ENCODE measurements at regions not wholly inside any gene's neighbourhood (a gene's known extent, or its start where the extent isn't known, plus 50 kb on each side); places are given as distances from the start of the nearest gene placed in this dataset.

GRCh38 chr3:177563243-177563780 lies 366.0 kb upstream of the TBL1XR1 start:
- no peak for FAIRE-seq
- WGBS, 2 experiments (ENCODE audit: extremely low coverage in 1 of 2, insufficient coverage in 1 of 2, insufficient read length in 1 of 2, insufficient replicate concordance in 2 of 2, low coverage in 1 of 2, low lambda C conversion rate in 2 of 2, missing lambda C conversion rate in 1 of 2), result 100% methylated on average over 3 of the region's 3 CpGs; no CpG with 5 or more reads in 1 of the 2 experiments

More at GRCh38 chr3:177563243-177563780, 366.0 kb upstream of the TBL1XR1 start:
- H3K79me2 ChIP-seq (ENCODE audit: control insufficient read depth in 1 of 2, insufficient read depth in 2 of 2, low read length in 2 of 2), result no peaks in the 10 kb centered on the region
- no peak overlapping the region for H3K18ac ChIP-seq (ENCODE audit: extremely low read depth, low read length)
- H3K9me3 ChIP-seq (ENCODE audit: insufficient read depth in 2 of 2, low read depth in 1 of 2, low read length in 1 of 2), result no peaks in the 10 kb centered on the region
- no peak overlapping the region for H4K91ac ChIP-seq (replicated peaks; ENCODE audit: insufficient read length, low read length)
- H2BK12ac ChIP-seq (ENCODE audit: low read depth, low read length), result no peak overlapping the region
- no peak overlapping the region for H4K8ac ChIP-seq (ENCODE audit: extremely low read depth, insufficient read depth, low read length)
- no peak overlapping the region for H3K4me3 ChIP-seq (ENCODE audit: extremely low read depth in 1 of 4, insufficient read depth in 2 of 4, low read depth in 3 of 4, low read length in 4 of 4)
- peaks cover 0 to 4% (median 0%) of the 10 kb centered on the region in 4 experiments; a peak in 3 of 7 replicates for H3K4me1 ChIP-seq (replicated peaks in 1 of 4; ENCODE audit: control insufficient read depth in 3 of 4, insufficient read depth in 4 of 4, low read length in 3 of 4)
- H3K27me3 ChIP-seq (replicated peaks in 1 of 4; ENCODE audit: control insufficient read depth in 3 of 4, extremely low read depth in 1 of 4, insufficient read depth in 3 of 4, low read length in 3 of 4), result no peaks in the 10 kb centered on the region
- H3K27ac ChIP-seq (ENCODE audit: low read depth, low read length), result no peak overlapping the region
- H2AK5ac ChIP-seq (ENCODE audit: low read depth, low read length), result no peak overlapping the region
- H3K9ac ChIP-seq (replicated peaks in 1 of 4; ENCODE audit: extremely low read depth in 1 of 4, low read depth in 3 of 4, low read length in 3 of 4), result no peak overlapping the region
- H3K56ac ChIP-seq (replicated peaks; ENCODE audit: insufficient read length, low read depth, low read length), result no peak overlapping the region
- no peak overlapping the region for H3K4ac ChIP-seq (replicated peaks; ENCODE audit: insufficient read length, low read depth, low read length)
- H3K4me2 ChIP-seq (ENCODE audit: insufficient read depth in 1 of 2, low read depth in 2 of 2, low read length in 2 of 2), result no peak overlapping the region
- H2BK5ac ChIP-seq (ENCODE audit: low read depth, low read length), result no peak overlapping the region
- no peak for DNase-seq (ENCODE audit: low read depth in 1 of 2, low spot score in 2 of 2)
- H2BK15ac ChIP-seq (ENCODE audit: low read length), result no peak overlapping the region
- no peak overlapping the region for H3K14ac ChIP-seq (ENCODE audit: insufficient read length)
- H3K23me2 ChIP-seq (ENCODE audit: low read depth, low read length), result no peaks in the 10 kb centered on the region
- POLR2A ChIA-PET (ENCODE audit: partially characterized antibody), result no interaction called here
- no peak overlapping the region for H2BK20ac ChIP-seq (ENCODE audit: low read length)
- H2AFZ ChIP-seq (ENCODE audit: low read length), result no peak overlapping the region
- no peak overlapping the region for H4K5ac ChIP-seq (ENCODE audit: insufficient read length, low read depth, low read length)
- CTCF ChIA-PET (ENCODE audit: partially characterized antibody), result interaction anchor here (0.6 kb wide), 1 partner anchor 27 kb away, joined by 3 read pairs; no protein-coding TSS in a partner anchor
- H3K36me3 ChIP-seq (ENCODE audit: control insufficient read depth in 2 of 4, insufficient read depth in 4 of 4, low read length in 3 of 4), result no peaks in the 10 kb centered on the region
- TF ChIP-seq BCL11A (IDR thresholded peaks at IDR 0.05; ENCODE audit: low read depth in 2 of 2, low read length in 2 of 2), result no peak
- TF ChIP-seq BRCA1 (IDR thresholded peaks at IDR 0.05; ENCODE audit: low read depth, low read length), result no peak
- H3K79me1 ChIP-seq (ENCODE audit: low read depth, low read length), result no peaks in the 10 kb centered on the region
- H3K23ac ChIP-seq (ENCODE audit: insufficient read length), result no peak overlapping the region
- H4K20me1 ChIP-seq (replicated peaks in 1 of 2; ENCODE audit: control insufficient read depth in 1 of 2, insufficient read depth in 2 of 2, low read length in 2 of 2), result no peaks in the 10 kb centered on the region
- H2BK120ac ChIP-seq (replicated peaks; ENCODE audit: low read depth, low read length), result no peak overlapping the region
